ENCODE measurements at regions not wholly inside any gene's neighbourhood (a gene's known extent, or its start where the extent isn't known, plus 50 kb on each side); places are given as distances from the start of the nearest gene placed in this dataset.

DNA sequence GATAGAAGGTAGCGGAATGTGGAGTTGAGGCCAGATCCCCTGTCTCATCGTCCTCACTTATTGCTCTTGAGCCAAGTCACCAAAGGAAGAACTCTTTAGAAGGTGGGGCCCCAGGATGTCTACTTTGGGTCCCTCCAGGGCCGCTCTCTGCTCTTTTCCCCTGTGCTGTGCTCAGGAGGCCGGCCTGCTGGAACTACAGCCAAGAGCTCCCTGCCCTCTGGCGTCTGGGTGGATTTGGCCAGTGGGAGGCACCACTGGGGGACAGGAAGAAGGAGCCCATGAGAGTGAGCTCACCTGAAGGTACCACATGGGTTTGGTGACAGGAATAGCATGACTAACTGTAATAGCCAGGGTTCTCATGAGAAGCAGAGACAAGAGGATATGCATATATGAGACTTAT, 97.7 kb upstream of the FAM180A start:
- no peak for ATAC-seq
- no peak overlapping the region for H3K27ac ChIP-seq (ENCODE audit: low read length)
- no peaks in the 10 kb centered on the region for H3K27me3 ChIP-seq (ENCODE audit: control insufficient read depth, insufficient read depth)
- intact Hi-C loops (cut with DNase I) = no loop called here
- DNase-seq = no peak
- whole genome bisulfite sequencing = 92% methylated on average over 5 of the region's 5 CpGs
- H3K4me1 ChIP-seq (ENCODE audit: control insufficient read depth, insufficient read depth, low read length) = no peaks in the 10 kb centered on the region
- no peaks in the 10 kb centered on the region for H3K9me3 ChIP-seq (ENCODE audit: control insufficient read depth, low read length)
- no peak overlapping the region for H3K4me3 ChIP-seq (ENCODE audit: low read length)

GRCh38 chr7:135845415-135846075, 96.9 kb upstream of the FAM180A start:
- DNase-seq = no peak
- intact Hi-C loops (cut with DNase I) = no loop called here
- Histone ChIP-seq H3K4me1 (ENCODE audit: control insufficient read depth, insufficient read depth, low read length) (no peaks in the 10 kb centered on the region), H3K4me3 (ENCODE audit: low read length) (no peak overlapping the region), H3K9me3 (ENCODE audit: control insufficient read depth, low read length) (no peaks in the 10 kb centered on the region), H3K27ac (ENCODE audit: low read length) (no peak overlapping the region), H3K27me3 (ENCODE audit: control insufficient read depth, insufficient read depth) (no peaks in the 10 kb centered on the region)
- no peak for ATAC-seq
- WGBS = 90% methylated on average over 3 of the region's 3 CpGs

DNA sequence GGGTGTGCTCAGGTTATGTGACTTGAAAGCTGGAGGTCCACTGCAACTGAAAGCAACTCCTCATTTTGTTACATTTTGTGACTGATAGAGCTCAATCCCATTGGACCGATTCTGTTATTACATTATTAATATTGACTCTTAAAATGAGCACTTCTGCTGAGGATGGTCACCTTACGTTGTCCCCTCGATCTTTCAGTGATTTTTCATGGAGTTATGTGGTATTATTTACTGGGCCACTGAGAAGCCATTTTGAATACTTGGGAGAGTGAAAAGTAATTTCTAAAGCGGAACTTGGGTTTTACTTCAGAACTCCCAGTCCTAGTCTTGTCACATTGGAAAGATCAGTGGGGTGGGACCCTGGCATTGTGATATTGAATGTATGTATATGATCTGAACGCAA, 96.3 kb upstream of the FAM180A start:
- WGBS = 94% methylated on average over 5 of the region's 5 CpGs
- intact Hi-C loops (cut with DNase I) = no loop called here

DNA sequence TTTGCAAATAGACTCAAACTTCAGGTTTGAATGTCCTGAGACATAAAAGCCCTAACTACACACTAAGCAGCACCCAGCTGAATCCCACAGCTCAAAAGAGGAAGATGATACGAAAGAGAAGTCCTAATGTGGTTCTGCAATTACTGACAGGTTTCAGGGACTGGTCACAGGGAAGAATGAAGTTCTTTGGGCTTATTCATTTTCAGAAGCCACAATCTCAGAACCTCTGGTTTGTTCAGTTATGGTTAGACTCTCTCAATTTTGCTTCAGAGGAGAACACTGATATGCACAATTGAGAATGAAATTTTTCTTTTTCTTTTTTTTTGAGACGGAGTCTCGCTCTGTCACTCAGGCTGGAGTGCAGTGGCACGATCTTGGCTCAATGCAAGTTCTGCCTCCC, 94.6 kb upstream of the FAM180A start:
- Histone ChIP-seq H3K4me3 (ENCODE audit: low read length) (no peak overlapping the region), H3K27ac (ENCODE audit: low read length) (no peak overlapping the region), H3K4me1 (ENCODE audit: control insufficient read depth, insufficient read depth, low read length) (no peaks in the 10 kb centered on the region), H3K9me3 (ENCODE audit: control insufficient read depth, low read length) (no peaks in the 10 kb centered on the region), H3K27me3 (ENCODE audit: control insufficient read depth, insufficient read depth) (no peaks in the 10 kb centered on the region)
- WGBS = 87% methylated on average over 4 of the region's 4 CpGs
- DNase-seq (no peak), ATAC-seq (no peak)
- intact Hi-C loops (cut with DNase I) = no loop called here

More for the DNA sequence above, 96.3 kb upstream of the FAM180A start:
- DNase-seq (no peak), ATAC-seq (no peak)
- no peaks in the 10 kb centered on the region for H3K9me3 ChIP-seq (ENCODE audit: control insufficient read depth, low read length)
- no peak overlapping the region for H3K4me3 ChIP-seq (ENCODE audit: low read length)
- no peak overlapping the region for H3K27ac ChIP-seq (ENCODE audit: low read length)
- no peaks in the 10 kb centered on the region for H3K27me3 ChIP-seq (ENCODE audit: control insufficient read depth, insufficient read depth)
- H3K4me1 ChIP-seq (ENCODE audit: control insufficient read depth, insufficient read depth, low read length) = no peaks in the 10 kb centered on the region

DNA sequence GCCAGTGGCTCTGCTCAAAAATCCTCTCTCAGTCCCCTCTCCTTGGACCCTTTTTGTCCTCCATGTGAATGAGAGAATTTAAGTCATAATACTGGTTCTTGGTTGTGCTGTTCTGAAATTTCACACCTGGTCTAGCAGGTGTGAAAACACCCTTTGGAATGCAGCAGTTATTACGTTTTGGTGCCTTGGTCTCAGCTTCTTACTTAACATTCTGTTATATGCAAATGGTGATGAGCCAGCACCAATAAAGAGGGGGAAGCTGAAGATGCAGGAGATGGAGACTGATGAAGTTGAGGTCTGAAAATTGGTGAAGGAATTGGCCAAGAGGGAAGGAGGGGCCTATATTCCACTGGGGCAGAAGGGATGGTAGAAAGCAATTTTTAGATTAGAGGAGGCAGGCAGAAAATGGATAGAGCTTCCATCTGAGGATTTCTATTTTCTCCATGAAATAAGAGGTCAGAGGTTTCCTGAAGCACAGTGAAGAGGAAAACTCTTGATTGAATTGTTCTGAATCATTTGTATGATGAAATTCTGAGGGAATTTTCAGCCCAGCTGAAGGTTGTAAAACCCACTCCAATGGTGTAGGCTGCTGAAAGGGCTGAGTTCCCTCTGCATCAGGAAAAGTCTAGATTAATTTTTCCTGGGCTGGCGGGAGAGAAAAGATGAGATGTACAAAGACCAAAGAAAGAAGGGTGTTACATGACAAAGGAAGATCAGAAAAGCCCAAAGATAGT, 94.0 kb upstream of the FAM180A start:
- no peak overlapping the region for H3K27ac ChIP-seq (ENCODE audit: low read length)
- no peak for ATAC-seq
- H3K27me3 ChIP-seq (ENCODE audit: control insufficient read depth, insufficient read depth) = no peaks in the 10 kb centered on the region
- intact Hi-C loops (cut with DNase I) = no loop called here
- H3K4me1 ChIP-seq (ENCODE audit: control insufficient read depth, insufficient read depth, low read length) = no peaks in the 10 kb centered on the region
- H3K9me3 ChIP-seq (ENCODE audit: control insufficient read depth, low read length) = no peaks in the 10 kb centered on the region
- H3K4me3 ChIP-seq (ENCODE audit: low read length) = no peak overlapping the region
- DNase-seq = no peak
- WGBS = 62% methylated on average over 2 of the region's 2 CpGs

- ATAC-seq = no peak
- DNase-seq = no peak
- Histone ChIP-seq H3K27ac (ENCODE audit: low read length) (no peak overlapping the region), H3K9me3 (ENCODE audit: control insufficient read depth, low read length) (no peaks in the 10 kb centered on the region), H3K27me3 (ENCODE audit: control insufficient read depth, insufficient read depth) (no peaks in the 10 kb centered on the region), H3K4me3 (ENCODE audit: low read length) (no peak overlapping the region), H3K4me1 (ENCODE audit: control insufficient read depth, insufficient read depth, low read length) (no peaks in the 10 kb centered on the region)
- intact Hi-C loops (cut with DNase I) = no loop called here
Observed at GRCh38 chr7:135840591-135840990, 92.0 kb upstream of the FAM180A start.

GRCh38 chr7:135837675-135838074, 89.1 kb upstream of the FAM180A start:
- Histone ChIP-seq H3K4me3 (ENCODE audit: low read length) (no peak overlapping the region), H3K4me1 (ENCODE audit: control insufficient read depth, insufficient read depth, low read length) (no peaks in the 10 kb centered on the region), H3K9me3 (ENCODE audit: control insufficient read depth, low read length) (no peaks in the 10 kb centered on the region), H3K27me3 (ENCODE audit: control insufficient read depth, insufficient read depth) (no peaks in the 10 kb centered on the region), H3K27ac (ENCODE audit: low read length) (no peak overlapping the region)
- no peak for DNase-seq
- ATAC-seq = peak; percentile 66 to 76
- 42% methylated on average over 2 of the region's 2 CpGs for WGBS
- intact Hi-C loops (cut with DNase I) = no loop called here

DNA sequence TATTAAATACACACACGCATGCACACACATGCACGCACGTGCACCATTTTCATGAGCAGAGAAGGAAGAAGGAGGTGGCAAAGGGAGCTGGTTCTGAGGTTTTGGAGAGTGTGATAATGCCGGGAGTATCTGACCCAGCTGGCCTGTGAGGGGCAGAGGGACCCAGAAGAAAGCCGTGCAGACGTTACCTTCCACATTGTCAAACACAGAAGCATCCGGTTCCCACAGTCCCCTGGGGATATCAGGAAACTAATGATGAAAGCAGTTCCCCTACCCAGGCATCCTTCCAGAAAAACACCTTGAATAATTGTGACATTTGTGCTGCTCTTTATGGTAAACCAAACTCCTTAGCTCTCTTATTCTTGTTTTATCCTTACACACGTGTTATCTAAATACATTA, 85.7 kb upstream of the FAM180A start:
- Histone ChIP-seq H3K27me3 (ENCODE audit: control insufficient read depth, insufficient read depth) (no peaks in the 10 kb centered on the region), H3K4me1 (ENCODE audit: control insufficient read depth, insufficient read depth, low read length) (no peaks in the 10 kb centered on the region), H3K9me3 (ENCODE audit: control insufficient read depth, low read length) (no peaks in the 10 kb centered on the region), H3K27ac (ENCODE audit: low read length) (no peak overlapping the region), H3K4me3 (ENCODE audit: low read length) (no peak overlapping the region)
- ATAC-seq = no peak
- intact Hi-C loops (cut with DNase I) = no loop called here
- DNase-seq = no peak
- WGBS = 42% methylated on average over 8 of the region's 8 CpGs

GRCh38 chr7:135833642-135834041, 85.0 kb upstream of the FAM180A start:
- Histone ChIP-seq H3K4me1 (ENCODE audit: control insufficient read depth, insufficient read depth, low read length) (no peaks in the 10 kb centered on the region), H3K9me3 (ENCODE audit: control insufficient read depth, low read length) (no peaks in the 10 kb centered on the region), H3K27ac (ENCODE audit: low read length) (no peak overlapping the region), H3K4me3 (ENCODE audit: low read length) (no peak overlapping the region), H3K27me3 (ENCODE audit: control insufficient read depth, insufficient read depth) (no peaks in the 10 kb centered on the region)
- intact Hi-C loops (cut with DNase I) = no loop called here
- WGBS = 63% methylated on average over 4 of the region's 4 CpGs
- ATAC-seq (no peak), DNase-seq (no peak)

GRCh38 chr7:135831455-135832195, 83.0 kb upstream of the FAM180A start:
- no peak for ATAC-seq
- H3K9me3 ChIP-seq (ENCODE audit: control insufficient read depth, low read length) = no peaks in the 10 kb centered on the region
- no peak overlapping the region for H3K4me3 ChIP-seq (ENCODE audit: low read length)
- intact Hi-C loops (cut with DNase I) = no loop called here
- no peaks in the 10 kb centered on the region for H3K4me1 ChIP-seq (ENCODE audit: control insufficient read depth, insufficient read depth, low read length)
- WGBS = 57% methylated on average over 4 of the region's 4 CpGs
- H3K27ac ChIP-seq (ENCODE audit: low read length) = no peak overlapping the region
- no peak for DNase-seq
- H3K27me3 ChIP-seq (ENCODE audit: control insufficient read depth, insufficient read depth) = no peaks in the 10 kb centered on the region

DNA sequence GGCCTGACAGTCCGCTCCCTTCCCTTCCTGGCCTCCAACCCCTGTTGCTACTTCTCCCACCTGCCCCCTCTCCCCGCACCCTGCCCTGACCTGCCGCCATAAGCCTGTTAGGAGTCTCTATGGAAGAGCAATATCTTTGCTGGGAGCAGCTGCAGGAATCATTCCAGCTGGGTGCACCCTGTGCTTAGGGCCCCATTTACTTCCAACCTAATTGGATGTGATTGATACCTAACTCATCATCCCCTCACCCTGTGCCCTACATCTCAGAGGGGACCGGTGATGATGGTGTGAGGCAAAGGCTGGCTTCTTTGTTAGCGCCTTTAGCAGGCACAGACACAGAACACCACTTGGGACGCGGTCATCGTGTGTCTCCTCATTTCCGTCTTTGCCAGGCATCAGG, 80.0 kb upstream of the FAM180A start:
- Histone ChIP-seq H3K27me3 (ENCODE audit: control insufficient read depth, insufficient read depth) (no peaks in the 10 kb centered on the region), H3K27ac (ENCODE audit: low read length) (no peak overlapping the region), H3K4me3 (ENCODE audit: low read length) (no peak overlapping the region), H3K9me3 (ENCODE audit: control insufficient read depth, low read length) (no peaks in the 10 kb centered on the region), H3K4me1 (ENCODE audit: control insufficient read depth, insufficient read depth, low read length) (no peaks in the 10 kb centered on the region)
- intact Hi-C loops (cut with DNase I) = no loop called here
- DNase-seq = no peak
- no peak for ATAC-seq
- WGBS = 93% methylated on average over 9 of the region's 9 CpGs
